ENCODE measurements at regions not wholly inside any gene's neighbourhood (a gene's known extent, or its start where the extent isn't known, plus 50 kb on each side); places are given as distances from the start of the nearest gene placed in this dataset.
"Not testable (repeated sequence)": the region's sequence is repeated elsewhere in the genome, so short reads cannot be mapped to it uniquely, and the experiment has no call there.

- no peak for DNase-seq
Observed at GRCh38 chr3:81274671-81275070, 486.8 kb downstream of the GBE1 start.

GRCh38 chr3:81270603-81271379, 490.7 kb downstream of the GBE1 start:
- no peak for DNase-seq

GRCh38 chr3:81268526-81268925, 492.9 kb downstream of the GBE1 start:
- DNase-seq = no peak

DNA sequence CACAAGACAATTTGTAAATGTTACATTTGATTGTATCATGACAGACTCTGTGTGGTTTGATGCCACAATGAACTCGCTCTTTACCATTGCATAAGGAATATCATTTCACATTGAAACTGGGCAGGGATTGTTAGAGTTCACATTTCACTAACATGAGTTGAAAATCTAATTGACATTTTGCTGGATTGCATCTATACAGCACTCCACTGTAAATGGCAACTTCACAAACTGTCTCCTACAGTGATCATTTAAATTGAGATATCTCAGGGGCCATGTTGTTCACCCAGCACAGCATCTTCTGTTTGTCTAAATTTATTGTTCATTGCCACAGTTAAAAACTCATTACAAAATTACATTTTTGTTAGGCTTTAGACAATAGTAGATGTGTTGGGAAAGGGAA, 499.4 kb downstream of the GBE1 start:
- no peak for DNase-seq

- DNase-seq = no peak
Observed at GRCh38 chr3:81255463-81255862, 506.0 kb downstream of the GBE1 start.

DNA sequence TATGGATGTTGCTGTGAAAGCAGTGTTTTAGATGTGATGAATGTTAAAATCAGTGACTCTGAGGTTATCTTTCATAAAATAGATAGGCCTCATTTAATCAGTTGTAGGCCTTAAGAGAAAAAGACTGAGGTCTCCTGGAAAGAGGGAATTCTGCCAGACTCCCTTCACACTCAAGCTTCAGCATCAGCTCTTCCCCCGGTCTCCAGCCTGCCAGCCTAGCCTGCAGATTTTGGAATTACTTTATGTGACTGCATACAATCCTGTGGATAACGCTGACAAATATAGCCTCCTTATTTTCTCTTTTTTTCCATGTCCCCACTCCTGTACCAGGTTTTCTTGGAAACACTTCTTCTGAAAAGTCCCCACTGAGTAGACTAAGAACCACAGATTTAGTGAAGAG, 510.3 kb downstream of the GBE1 start:
- no peak for DNase-seq

- DNase-seq = no peak
Observed at GRCh38 chr3:81249540-81250029, 511.9 kb downstream of the GBE1 start.

DNA sequence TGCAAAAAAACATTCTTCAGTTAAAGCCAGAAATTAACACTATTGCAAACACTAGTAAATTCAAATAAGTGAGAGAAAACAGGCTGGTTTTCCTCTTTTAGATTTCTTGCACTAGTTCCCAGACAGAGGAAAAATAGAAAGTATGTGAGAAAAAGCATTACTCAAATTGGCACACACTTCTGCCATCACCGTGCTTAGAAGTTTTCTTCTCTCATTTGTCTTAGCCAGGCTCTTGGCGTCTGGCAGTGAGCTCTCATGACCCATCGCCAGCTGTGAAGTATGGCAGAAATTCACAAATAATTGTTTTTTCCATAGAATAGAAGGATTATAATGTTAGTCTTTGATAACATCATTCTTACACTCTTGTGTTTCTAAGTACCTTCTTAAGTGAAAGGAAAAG, 515.9 kb downstream of the GBE1 start:
- DNase-seq = no peak

- no peak for DNase-seq
Observed at GRCh38 chr3:81245043-81245442, 516.4 kb downstream of the GBE1 start.

DNA sequence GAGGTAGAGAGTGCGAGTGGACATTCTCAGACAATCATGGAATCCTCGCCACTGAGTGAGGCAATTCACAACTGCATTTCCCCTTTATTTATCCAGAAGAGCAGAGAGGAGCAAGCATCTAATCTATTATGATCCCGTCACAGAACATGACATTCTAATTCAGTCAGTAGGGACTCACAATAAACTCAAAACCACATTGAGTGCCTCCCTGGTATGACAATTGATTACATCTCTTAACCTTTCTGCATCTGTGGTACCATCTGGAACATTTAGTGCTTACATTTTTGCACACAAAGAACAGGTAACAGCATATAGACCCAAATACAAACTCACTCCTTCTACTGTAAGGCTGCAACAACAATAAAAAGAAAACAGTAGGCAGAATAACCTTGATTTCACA, 517.2 kb downstream of the GBE1 start:
- no peak for DNase-seq

DNA sequence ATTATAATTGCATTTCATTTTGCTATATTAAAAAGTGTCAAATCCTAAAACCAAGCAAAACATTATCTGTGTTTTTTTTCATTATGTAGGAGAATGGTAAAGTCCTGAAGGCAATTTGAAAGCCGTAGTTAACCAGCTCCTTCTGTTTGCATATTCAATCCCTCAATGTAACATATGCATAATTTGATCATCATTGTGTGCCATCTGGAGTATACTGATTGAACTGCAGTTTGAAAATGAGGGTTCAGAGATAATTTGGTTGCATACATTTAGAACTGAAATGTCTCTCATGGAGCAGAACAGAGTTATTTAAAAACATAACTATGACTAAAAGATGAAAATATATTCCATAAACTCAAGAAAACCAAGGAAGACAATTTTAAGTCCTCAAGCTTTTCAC, 518.6 kb downstream of the GBE1 start:
- no peak for DNase-seq

DNA sequence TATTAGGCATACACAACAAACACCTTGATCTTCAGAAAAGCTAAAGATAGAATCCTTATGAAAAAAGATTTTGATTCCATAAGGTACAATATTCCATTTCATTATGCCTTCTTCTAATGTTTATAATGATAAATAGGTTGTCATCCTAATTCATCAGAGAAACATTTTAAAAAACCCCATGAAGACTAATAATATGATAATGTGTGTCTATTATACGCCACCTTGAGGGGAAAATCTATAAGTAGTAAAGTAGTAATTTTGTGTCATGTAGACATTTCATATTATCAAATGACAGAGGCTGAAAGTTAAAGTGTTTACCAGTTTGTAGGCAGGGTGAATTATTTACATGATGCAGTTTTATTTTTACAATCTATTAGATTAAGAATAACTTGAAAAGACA, 524.3 kb downstream of the GBE1 start:
- DNase-seq = no peak

DNA sequence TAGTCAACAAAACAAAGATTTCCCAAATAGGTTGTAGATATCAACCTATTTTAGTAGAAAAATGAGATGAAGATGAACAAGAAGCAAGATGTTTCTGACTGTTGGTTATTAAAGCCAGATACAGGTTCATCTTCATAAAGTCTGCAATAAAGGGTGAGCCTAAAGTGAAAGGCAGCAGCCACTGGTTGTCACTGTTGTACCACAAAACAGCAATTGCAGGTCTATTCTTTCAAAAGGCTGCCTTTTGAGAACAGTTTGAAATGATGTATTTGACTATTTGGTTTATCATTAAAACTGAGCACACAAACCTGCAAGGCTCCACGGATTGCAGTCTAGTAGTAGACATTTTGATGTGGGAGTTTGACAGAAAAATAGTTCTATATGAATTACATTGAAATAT, 543.4 kb downstream of the GBE1 start:
- DNase-seq = no peak

GRCh38 chr3:81217101-81217500, 544.3 kb downstream of the GBE1 start:
- no peak for DNase-seq

DNA sequence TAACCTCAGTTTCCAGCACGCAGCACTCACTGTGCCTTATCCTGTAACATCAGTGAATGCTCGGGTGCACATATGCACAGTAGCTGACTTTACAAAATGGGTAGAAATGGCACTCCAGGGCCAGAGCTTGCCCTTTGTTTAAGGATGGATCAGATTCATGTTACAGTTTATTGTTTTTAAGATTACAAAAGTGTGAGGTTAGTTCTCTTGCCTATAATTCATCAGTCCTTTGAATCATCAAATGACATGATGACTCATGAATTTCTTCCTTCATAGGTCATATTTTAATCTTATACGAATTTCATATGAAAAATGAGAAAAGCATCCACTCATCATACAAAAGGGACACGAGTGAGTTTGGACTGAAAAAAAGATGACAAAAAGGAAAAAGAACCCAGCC, 545.3 kb downstream of the GBE1 start:
- DNase-seq = no peak

- DNase-seq = no peak
Observed at GRCh38 chr3:81214631-81215030, 546.8 kb downstream of the GBE1 start.

DNA sequence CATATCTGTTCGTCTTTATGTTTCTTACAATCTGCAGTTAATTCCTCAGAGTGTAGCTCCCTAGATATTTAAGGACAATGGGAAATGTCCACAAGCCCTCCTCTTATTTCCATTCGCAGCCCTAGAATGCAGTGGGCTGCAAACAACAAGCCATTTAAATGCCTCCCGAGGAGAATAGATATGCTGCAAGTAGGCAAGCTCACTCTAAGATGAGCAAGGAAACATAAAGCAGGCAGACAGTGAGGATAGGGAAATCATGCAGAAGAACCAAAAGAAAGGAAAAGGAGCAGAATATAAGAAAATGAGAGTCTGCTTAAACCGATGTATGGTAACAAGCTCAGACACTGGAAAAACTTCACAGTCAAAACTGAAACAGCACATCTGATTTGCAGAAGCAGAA, 561.9 kb downstream of the GBE1 start:
- no peak for DNase-seq

DNA sequence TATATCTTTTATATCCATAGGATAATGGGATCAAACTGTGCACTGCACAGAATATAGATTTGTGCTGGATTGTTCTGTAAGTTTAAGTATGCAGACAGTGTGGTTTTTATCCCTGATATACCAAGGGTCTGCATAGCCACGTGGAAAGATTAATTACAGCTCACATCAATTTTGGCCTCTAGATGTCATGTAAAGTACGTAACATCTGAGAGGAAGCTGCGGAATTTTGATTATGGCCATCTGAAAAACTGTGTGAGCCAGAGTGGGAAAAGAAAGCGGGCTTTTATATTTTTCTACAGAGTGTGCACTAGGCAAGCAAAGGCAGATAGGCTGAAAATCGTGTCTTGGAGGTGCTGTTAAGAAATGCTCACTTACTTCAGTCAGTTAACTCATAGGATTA, 562.7 kb downstream of the GBE1 start:
- no peak for DNase-seq

DNA sequence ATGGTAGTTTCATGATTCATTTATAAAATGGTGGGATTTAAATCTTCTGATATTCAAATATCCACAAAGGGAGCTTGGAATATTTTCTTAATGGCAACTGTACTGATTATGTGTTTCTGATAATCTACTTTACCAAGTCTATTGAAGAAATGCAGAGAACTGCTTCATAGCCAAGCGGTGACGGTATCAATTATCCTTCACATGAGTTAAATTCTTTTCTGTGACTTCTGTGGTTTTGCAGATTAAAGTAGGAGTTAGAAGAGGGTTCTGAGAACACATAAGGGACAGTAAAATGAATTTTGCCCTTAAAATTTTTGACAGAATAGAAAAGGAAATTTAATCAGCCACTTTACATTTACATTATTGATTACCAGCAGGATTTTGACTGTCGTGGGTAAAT, 563.2 kb downstream of the GBE1 start:
- no peak for DNase-seq

- DNase-seq = no peak
Observed at GRCh38 chr3:81197386-81197785, 564.1 kb downstream of the GBE1 start.

GRCh38 chr3:81195478-81195877, 566.0 kb downstream of the GBE1 start:
- no peak for DNase-seq

DNA sequence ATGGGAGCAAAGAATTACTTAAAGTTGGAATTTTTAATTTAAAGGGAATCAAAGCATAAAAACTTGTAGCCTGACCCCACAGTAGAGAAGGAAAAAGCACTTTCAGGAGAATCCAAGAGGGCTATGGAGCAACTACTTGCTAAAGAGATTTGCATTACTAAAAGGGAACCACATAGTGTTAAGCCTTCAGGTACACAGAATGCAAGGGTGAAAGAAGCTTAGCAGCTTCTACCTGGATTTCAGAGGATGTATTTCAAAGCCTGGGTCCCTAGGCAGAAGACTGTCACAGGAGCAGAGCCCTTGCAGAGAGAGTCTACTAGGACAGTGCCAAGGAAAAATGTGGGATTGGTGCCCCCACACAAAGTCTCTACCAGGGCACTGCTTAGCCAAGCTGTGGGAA, 575.0 kb downstream of the GBE1 start:
- DNase-seq = no peak

DNA sequence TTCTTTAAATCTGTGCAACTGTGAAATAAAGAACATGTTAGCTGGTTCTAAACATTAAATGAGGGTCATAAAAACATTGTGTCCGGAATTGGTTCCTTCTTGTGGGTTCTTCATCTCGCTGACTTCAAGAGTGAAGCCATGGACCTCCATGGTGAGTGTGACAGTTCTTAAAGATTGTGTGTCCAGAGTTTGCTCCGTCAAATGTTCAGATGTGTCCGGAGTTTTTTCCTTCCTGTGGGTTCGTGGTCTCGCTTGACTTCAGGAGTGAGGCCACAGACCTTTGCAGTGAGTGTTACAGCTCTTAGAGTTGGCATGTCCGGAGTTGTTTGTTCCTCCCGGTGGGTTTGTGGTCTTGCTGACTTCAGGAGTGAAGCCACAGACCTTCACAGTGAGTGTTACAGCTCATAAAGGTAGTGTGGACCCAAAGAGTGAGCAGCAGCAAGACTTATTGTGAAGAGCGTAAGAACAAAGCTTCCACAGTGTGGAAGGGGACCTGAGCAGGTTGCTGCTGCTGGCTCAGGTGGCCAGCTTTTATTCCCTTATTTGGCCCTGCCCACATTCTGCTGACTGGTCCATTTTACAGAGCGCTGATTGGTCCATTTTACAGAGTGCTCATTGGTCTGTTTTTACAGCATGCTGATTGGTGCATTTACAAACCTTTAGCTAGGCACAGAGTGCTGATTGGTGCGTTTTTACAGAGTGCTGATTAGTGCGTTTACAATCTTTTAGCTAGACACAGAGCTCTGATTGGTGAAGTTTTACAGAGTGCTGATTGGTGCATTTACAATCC, 579.2 kb downstream of the GBE1 start:
- DNase-seq = not testable (repeated sequence)

- no peak for DNase-seq
Observed at GRCh38 chr3:81173514-81173913, 587.9 kb downstream of the GBE1 start.

All from DMS79 treated with DMSO at 0.1 percent for 48 hours (cell line).